ENCODE measurements at regions not wholly inside any gene's neighbourhood (a gene's known extent, or its start where the extent isn't known, plus 50 kb on each side); places are given as distances from the start of the nearest gene placed in this dataset.
"Not testable (repeated sequence)": the region's sequence is repeated elsewhere in the genome, so short reads cannot be mapped to it uniquely, and the experiment has no call there.

- DNase-seq: no peak
Observed at GRCh38 chr15:60272623-60273022, 125.2 kb downstream of the ANXA2 start.

- no peak for DNase-seq
Observed at GRCh38 chr15:60275624-60276023, 122.2 kb downstream of the ANXA2 start.

GRCh38 chr15:60278879-60279278, 118.9 kb downstream of the ANXA2 start:
- no peak for DNase-seq

GRCh38 chr15:60280259-60280658, 117.5 kb downstream of the ANXA2 start:
- no peak for DNase-seq

GRCh38 chr15:60283936-60284335, 113.8 kb downstream of the ANXA2 start:
- DNase-seq: no peak

GRCh38 chr15:60295901-60296300, 101.9 kb downstream of the ANXA2 start:
- not testable (repeated sequence) for DNase-seq

GRCh38 chr15:60297047-60297446, 100.7 kb downstream of the ANXA2 start:
- DNase-seq: no peak

Measured in DMS79 treated with DMSO at 0.1 percent for 48 hours (cell line).